ENCODE measurements at regions not wholly inside any gene's neighbourhood (a gene's known extent, or its start where the extent isn't known, plus 50 kb on each side); places are given as distances from the start of the nearest gene placed in this dataset.

DNA sequence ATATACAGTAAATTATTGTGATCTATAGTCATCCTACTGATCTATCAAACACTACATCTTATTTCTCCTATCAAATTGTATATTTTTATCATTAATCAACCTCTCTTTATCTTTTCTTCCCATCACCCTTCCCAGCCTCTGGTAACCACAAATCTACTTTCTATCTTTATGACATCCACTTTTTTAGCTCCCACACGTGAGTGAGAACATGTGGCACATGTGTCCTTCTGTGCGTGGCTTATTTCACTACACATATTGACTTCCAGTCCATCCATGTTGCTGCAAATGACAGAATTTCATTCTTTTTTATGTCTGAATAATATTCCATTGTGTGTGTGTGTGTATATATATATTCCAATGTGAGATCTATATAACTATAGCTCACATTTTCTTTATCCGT, 67.8 kb upstream of the TBX5 start:
- H3K9me3 ChIP-seq (ENCODE audit: insufficient read depth, low read length), result no peaks in the 10 kb centered on the region
- H3K27me3 ChIP-seq (ENCODE audit: insufficient read depth, insufficient read length), result peaks cover 22% of the 10 kb centered on the region
- no peak overlapping the region for H3K4me3 ChIP-seq (ENCODE audit: insufficient read length, low read depth)
- no peak overlapping the region for H3K9ac ChIP-seq (ENCODE audit: insufficient read length, low read depth)
- no peaks in the 10 kb centered on the region for H3K4me1 ChIP-seq (ENCODE audit: insufficient read depth, insufficient read length)
- TF ChIP-seq YY1 (IDR thresholded peaks at IDR 0.05; ENCODE audit: insufficient read depth, insufficient read length) (no peak), SUZ12 (IDR thresholded peaks at IDR 0.05; ENCODE audit: extremely low read depth, insufficient read depth, insufficient read length) (no peak), ZNF274 (IDR thresholded peaks at IDR 0.05; ENCODE audit: low read depth, low read length) (no peak)
- H3K36me3 ChIP-seq (ENCODE audit: insufficient read depth, insufficient read length, low read length), result no peaks in the 10 kb centered on the region
- DNase-seq (ENCODE audit: low read depth, low spot score), result no peak

- Histone ChIP-seq H3K27me3 (ENCODE audit: insufficient read depth, insufficient read length) (peaks cover 15% of the 10 kb centered on the region), H3K4me1 (ENCODE audit: insufficient read depth, insufficient read length) (no peaks in the 10 kb centered on the region), H3K9me3 (ENCODE audit: insufficient read depth, low read length) (no peaks in the 10 kb centered on the region), H3K4me3 (ENCODE audit: insufficient read length, low read depth) (no peak overlapping the region), H3K36me3 (ENCODE audit: insufficient read depth, insufficient read length, low read length) (no peaks in the 10 kb centered on the region), H3K9ac (ENCODE audit: insufficient read length, low read depth) (no peak overlapping the region)
- no peak for DNase-seq (ENCODE audit: low read depth, low spot score)
- TF ChIP-seq ZNF274 (IDR thresholded peaks at IDR 0.05; ENCODE audit: low read depth, low read length) (no peak), SUZ12 (IDR thresholded peaks at IDR 0.05; ENCODE audit: extremely low read depth, insufficient read depth, insufficient read length) (no peak), YY1 (IDR thresholded peaks at IDR 0.05; ENCODE audit: insufficient read depth, insufficient read length) (no peak)
Observed at GRCh38 chr12:114473018-114473417, 67.1 kb upstream of the TBX5 start.

DNA sequence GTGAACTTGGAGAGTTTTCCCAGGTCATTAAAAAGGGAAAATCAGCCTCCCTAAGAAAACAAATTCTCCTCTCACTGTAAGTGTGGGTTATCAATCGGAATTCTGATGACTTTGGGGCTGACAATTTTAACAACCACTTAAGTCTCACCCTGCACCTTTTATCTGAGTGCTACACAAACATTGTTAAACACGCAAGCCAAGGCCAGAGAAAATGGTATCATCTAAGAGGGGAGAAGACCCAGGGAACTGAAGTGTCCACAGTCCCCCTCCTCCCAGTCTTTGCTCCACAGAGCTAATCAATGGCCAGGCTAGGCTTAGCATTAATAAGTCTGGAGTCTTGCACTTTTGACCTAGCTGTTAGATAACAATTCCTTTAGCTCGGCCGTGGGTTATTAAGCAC, 51.7 kb upstream of the TBX5 start:
- no peak for DNase-seq (ENCODE audit: low read depth, low spot score)

More for the DNA sequence above, 51.7 kb upstream of the TBX5 start:
- Histone ChIP-seq H3K4me1 (ENCODE audit: insufficient read depth, insufficient read length) (no peaks in the 10 kb centered on the region), H3K27me3 (ENCODE audit: insufficient read depth, insufficient read length) (peaks cover 7% of the 10 kb centered on the region), H3K9ac (ENCODE audit: insufficient read length, low read depth) (no peak overlapping the region), H3K36me3 (ENCODE audit: insufficient read depth, insufficient read length, low read length) (no peaks in the 10 kb centered on the region), H3K9me3 (ENCODE audit: insufficient read depth, low read length) (no peaks in the 10 kb centered on the region), H3K4me3 (ENCODE audit: insufficient read length, low read depth) (no peak overlapping the region)
- TF ChIP-seq ZNF274 (IDR thresholded peaks at IDR 0.05; ENCODE audit: low read depth, low read length) (no peak), YY1 (IDR thresholded peaks at IDR 0.05; ENCODE audit: insufficient read depth, insufficient read length) (no peak), SUZ12 (IDR thresholded peaks at IDR 0.05; ENCODE audit: extremely low read depth, insufficient read depth, insufficient read length) (no peak)
